Endothelial cell of umbilical vein (primary cell): ENCODE measurements at regions not wholly inside any gene's neighbourhood (a gene's known extent, or its start where the extent isn't known, plus 50 kb on each side); places are given as distances from the start of the nearest gene placed in this dataset.

Source experiments
- BruUV-seq: library from RNA; stranded (reverse); fragments of 400-500 nt; replicated peaks from 2 replicates; lab custom pipeline; 2021; lab: Mats Ljungman, UMichigan
- CTCF ChIA-PET: fragments of 300-600, 350-600 bp; sonication (Branson Sonifier 250); formaldehyde crosslinking; loops from one replicate; lab custom pipeline; 2021; ENCODE audit warnings: antibody characterized with exemption, inconsistent platforms; lab: Charles Lee
- POLR2A ChIA-PET: fragments of 300-600, 350-600 bp; sonication (Branson Sonifier 250); formaldehyde crosslinking; loops from one replicate; lab custom pipeline; 2021; ENCODE audit warnings: antibody characterized with exemption, inconsistent platforms; lab: Charles Lee
- DNase-seq: peaks from one replicate; pipeline ENCODE4 v3.0.0-alpha.2; 2011; ENCODE audit warnings: low read depth, low spot score
- FAIRE-seq: peaks from 2 replicates; lab custom pipeline; 2011; peaks lifted over from hg19 to GRCh38; lab: Jason Lieb, UNC
- H2AFZ ChIP-seq: 2 replicates; pipeline ENCODE4 v1.6.0; 2012; ENCODE audit warnings: low read depth, low read length, control low read depth, inconsistent platforms
- H3K27ac ChIP-seq: 2 replicates; pipeline ENCODE4 v1.5.1; 2011; ENCODE audit warnings: low read depth, mild to moderate bottlenecking, control low read depth, low read length, moderate library complexity; ENCODE audit not compliant: insufficient read depth
- H3K27me3 ChIP-seq, 2 experiments: 2 replicates each; pipeline versions ENCODE4 v1.6.0 to v1.6.1; 2011; ENCODE audit warnings: low read length in 2 of 2, mixed read lengths in 1 of 2; ENCODE audit not compliant: control insufficient read depth in 2 of 2, insufficient read depth in 2 of 2
- H3K36me3 ChIP-seq, 2 experiments: 2 replicates in 1 of 2; 3 replicates in 1 of 2; pipeline ENCODE4 v1.5.1; 2011; ENCODE audit warnings: low read length in 2 of 2, mild to moderate bottlenecking in 1 of 2, moderate library complexity in 1 of 2; ENCODE audit not compliant: control insufficient read depth in 2 of 2, insufficient read depth in 2 of 2; ENCODE audit errors: extremely low read depth in 1 of 2
- H3K4me1 ChIP-seq: 3 replicates; pipeline ENCODE4 v1.5.1; 2011; ENCODE audit warnings: mild to moderate bottlenecking, low read length; ENCODE audit not compliant: control insufficient read depth, insufficient read depth; ENCODE audit errors: extremely low read depth
- H3K4me2 ChIP-seq: 2 replicates; pipeline ENCODE4 v1.6.1; 2011; ENCODE audit warnings: low read length, control low read depth, mixed read lengths; ENCODE audit not compliant: insufficient read depth
- H3K4me3 ChIP-seq, 3 experiments: fragments of 200-600 bp in 1 of 3; sonication (generic), shearing (Covaris generic) in 1 of 3; replicated peaks in 1 of 3; 2 replicates each; pipeline ENCODE4 v1.5.1; 2011 to 2016; ENCODE audit warnings: control low read depth in 3 of 3, low read length in 3 of 3, mild to moderate bottlenecking in 2 of 3, inconsistent platforms in 1 of 3, low read depth in 1 of 3, moderate library complexity in 1 of 3; ENCODE audit not compliant: insufficient read depth in 1 of 3
- H3K79me2 ChIP-seq: 2 replicates; pipeline ENCODE4 v1.6.0; 2012; ENCODE audit warnings: low read length, inconsistent platforms; ENCODE audit not compliant: control insufficient read depth, insufficient read depth
- H3K9ac ChIP-seq: replicated peaks from 2 replicates; pipeline ENCODE3; 2011; ENCODE audit warnings: low read length, control low read depth; ENCODE audit not compliant: insufficient read depth; ENCODE audit errors: extremely low read depth
- H3K9me1 ChIP-seq: replicated peaks from 3 replicates; pipeline ENCODE4 v1.6.0; 2011; ENCODE audit warnings: mild to moderate bottlenecking, low read length; ENCODE audit not compliant: control insufficient read depth, insufficient read depth; ENCODE audit errors: extremely low read depth
- H3K9me3 ChIP-seq: replicated peaks from 2 replicates; pipeline ENCODE4 v1.5.1; 2012; ENCODE audit warnings: low read length, inconsistent platforms; ENCODE audit not compliant: control insufficient read depth, insufficient read depth
- H4K20me1 ChIP-seq: replicated peaks from 2 replicates; pipeline ENCODE3; 2011; ENCODE audit warnings: mild to moderate bottlenecking, low read length; ENCODE audit not compliant: control insufficient read depth, insufficient read depth; ENCODE audit errors: extremely low read depth
- CTCF ChIP-seq, 2 donors: IDR thresholded peaks; 1 replicate in 1 of 2; 2 replicates in 1 of 2; pipeline ENCODE4 v1.5.1; 2011; ENCODE audit warnings: low read length in 2 of 2, mild to moderate bottlenecking in 2 of 2, moderate library complexity in 2 of 2, control low read depth in 1 of 2, inconsistent platforms in 1 of 2, low read depth in 1 of 2; ENCODE audit not compliant: insufficient read depth in 1 of 2; ENCODE audit errors: extremely low read depth in 1 of 2
- EZH2 ChIP-seq: IDR thresholded peaks from 2 replicates; pipeline ENCODE4 v1.6.1; 2012; ENCODE audit warnings: borderline replicate concordance, low read depth, mild to moderate bottlenecking, moderate library complexity, low read length, inconsistent platforms; ENCODE audit not compliant: severe bottlenecking
- FOS ChIP-seq: IDR thresholded peaks from 2 replicates; pipeline ENCODE4 v1.6.1; 2011; ENCODE audit warnings: mild to moderate bottlenecking, low read length, moderate library complexity, borderline replicate concordance; ENCODE audit not compliant: insufficient read depth
- GATA2 ChIP-seq: IDR thresholded peaks from 2 replicates; pipeline ENCODE4 v1.7.0; 2011; ENCODE audit warnings: low read depth, mild to moderate bottlenecking, moderate library complexity, mixed read lengths, low read length; ENCODE audit not compliant: insufficient read length, insufficient read depth
- JUN ChIP-seq: IDR thresholded peaks from 2 replicates; pipeline ENCODE4 v1.6.1; 2011; ENCODE audit warnings: borderline replicate concordance, low read depth; ENCODE audit not compliant: insufficient read length, insufficient read depth
- MAX ChIP-seq: IDR thresholded peaks from 2 replicates; pipeline ENCODE4 v1.6.1; 2011; ENCODE audit not compliant: insufficient read depth, insufficient read length
- MYC ChIP-seq: IDR thresholded peaks from one replicate; pipeline ENCODE4 v1.6.1; 2011; ENCODE audit warnings: mild to moderate bottlenecking, low read depth, low read length
- POLR2A ChIP-seq: IDR thresholded peaks from 2 replicates; pipeline ENCODE4 v1.6.1; 2012; ENCODE audit warnings: low read depth, mild to moderate bottlenecking, control low read depth, low read length
- POLR2AphosphoS5 ChIP-seq: IDR thresholded peaks from 2 replicates; pipeline ENCODE4 v1.6.1; 2012; ENCODE audit warnings: low read depth, mild to moderate bottlenecking, control low read depth, low read length, moderate library complexity; ENCODE audit not compliant: insufficient read depth
- dilution Hi-C: fragments of 300-500 bp; cut with MboI; formaldehyde crosslinking; loops from one replicate; pipeline ENCODE4 v1.15.0; 2019; ENCODE audit warnings: low sequenced_read_pairs; ENCODE audit not compliant: extremely low pct_ligation_motif_present
- intact Hi-C: fragments of 100-400 bp; cut with micrococcal nuclease; formaldehyde crosslinking; loops from one replicate; pipeline ENCODE4 v1.10.0; 2022

GRCh38 chr18:5052491-5052890, 144.6 kb downstream of the AKAIN1 start:
- Histone ChIP-seq H3K4me2 (no peak overlapping the region), H3K9ac (no peak overlapping the region), H3K27ac (no peak overlapping the region), H3K4me1 (no peaks in the 10 kb centered on the region), H4K20me1 (no peaks in the 10 kb centered on the region), H3K4me3 (no peak overlapping the region), H3K9me1 (no peaks in the 10 kb centered on the region), H3K27me3 (no peaks in the 10 kb centered on the region), H3K79me2 (no peaks in the 10 kb centered on the region), H3K9me3 (no peaks in the 10 kb centered on the region), H3K36me3 (no peaks in the 10 kb centered on the region), H2AFZ (no peak overlapping the region)
- DNase-seq (no peak), FAIRE-seq (no peak)
- dilution Hi-C loops = no loop called here
- BruUV-seq = no TSS peak
- ChIA-PET CTCF (no interaction called here), POLR2A (no interaction called here)
- intact Hi-C loops = no loop called here
- TF ChIP-seq EZH2 (no peak), POLR2A (no peak), CTCF (IDR thresholded peaks at IDR 0.05; ENCODE audit: extremely low read depth in 1 of 2, insufficient read depth in 1 of 2, low read depth in 1 of 2, low read length in 2 of 2) (no peak)

GRCh38 chr18:5051207-5051606, 145.8 kb downstream of the AKAIN1 start:
- FAIRE-seq = no peak
- no peaks in the 10 kb centered on the region for H3K9me3 ChIP-seq
- H4K20me1 ChIP-seq = no peaks in the 10 kb centered on the region
- DNase-seq = no peak
- H3K4me3 ChIP-seq = no peak overlapping the region
- no peaks in the 10 kb centered on the region for H3K9me1 ChIP-seq
- H3K36me3 ChIP-seq = no peaks in the 10 kb centered on the region
- ChIA-PET CTCF (no interaction called here), POLR2A (no interaction called here)
- no peak overlapping the region for H2AFZ ChIP-seq
- H3K27me3 ChIP-seq = no peaks in the 10 kb centered on the region
- dilution Hi-C loops = no loop called here
- no peaks in the 10 kb centered on the region for H3K79me2 ChIP-seq
- BruUV-seq = no TSS peak
- no peak overlapping the region for H3K4me2 ChIP-seq
- H3K9ac ChIP-seq = no peak overlapping the region
- H3K27ac ChIP-seq = no peak overlapping the region
- TF ChIP-seq JUN (no peak), POLR2AphosphoS5 (no peak), MYC (no peak), GATA2 (no peak), MAX (no peak), FOS (no peak), POLR2A (no peak), CTCF (IDR thresholded peaks at IDR 0.05; ENCODE audit: extremely low read depth in 1 of 2, insufficient read depth in 1 of 2, low read depth in 1 of 2, low read length in 2 of 2) (no peak), EZH2 (no peak)
- H3K4me1 ChIP-seq = no peaks in the 10 kb centered on the region
- intact Hi-C loops = no loop called here
